ENCODE measurements at regions not wholly inside any gene's neighbourhood (a gene's known extent, or its start where the extent isn't known, plus 50 kb on each side); places are given as distances from the start of the nearest gene placed in this dataset.

- TF ChIP-seq CTCF (IDR thresholded peaks at IDR 0.05; ENCODE audit: unreplicated experiment), result no peak
- Mint-ChIP-seq H3K4me1 (ENCODE audit: insufficient read depth, unreplicated experiment) (no peaks in the 10 kb centered on the region), H3K27me3 (ENCODE audit: insufficient read depth, unreplicated experiment) (no peaks in the 10 kb centered on the region), H3K9me3 (ENCODE audit: unreplicated experiment) (peaks cover 13% of the 10 kb centered on the region), H3K36me3 (ENCODE audit: insufficient read depth, unreplicated experiment) (no peaks in the 10 kb centered on the region), H3K27ac (ENCODE audit: low read depth, unreplicated experiment) (no peak overlapping the region), H3K4me3 (ENCODE audit: unreplicated experiment) (no peak overlapping the region)
- BruUV-seq (replicated peaks), result no TSS peak
- intact Hi-C loops (cut with micrococcal nuclease), result no loop called here
- ChIA-PET CTCF (interaction anchor here (0.7 kb wide), 1 partner anchor 981 kb away, joined by 3 read pairs; no protein-coding TSS in a partner anchor), POLR2A (no interaction called here)
- DNase-seq (ENCODE audit: unreplicated experiment), result no peak
Measured at GRCh38 chr21:18723171-18723570, 319.6 kb upstream of the TMPRSS15 start.

GRCh38 chr21:18725653-18726052, 322.1 kb upstream of the TMPRSS15 start:
- CTCF ChIA-PET, result no interaction called here
- H3K36me3 Mint-ChIP-seq (ENCODE audit: insufficient read depth, unreplicated experiment), result no peaks in the 10 kb centered on the region
- H3K4me3 Mint-ChIP-seq (ENCODE audit: unreplicated experiment), result no peak overlapping the region
- intact Hi-C loops (cut with micrococcal nuclease), result no loop called here
- H3K9me3 Mint-ChIP-seq (ENCODE audit: unreplicated experiment), result peaks cover 13% of the 10 kb centered on the region
- no TSS peak for BruUV-seq (replicated peaks)
- no peaks in the 10 kb centered on the region for H3K27me3 Mint-ChIP-seq (ENCODE audit: insufficient read depth, unreplicated experiment)
- no peak for TF ChIP-seq CTCF (IDR thresholded peaks at IDR 0.05; ENCODE audit: unreplicated experiment)
- POLR2A ChIA-PET, result no interaction called here
- no peak overlapping the region for H3K27ac Mint-ChIP-seq (ENCODE audit: low read depth, unreplicated experiment)
- no peaks in the 10 kb centered on the region for H3K4me1 Mint-ChIP-seq (ENCODE audit: insufficient read depth, unreplicated experiment)
- no peak for DNase-seq (ENCODE audit: unreplicated experiment)

- POLR2A ChIA-PET, result interaction anchor here (1.0 kb wide), 1 partner anchor 14 kb away, joined by 3 read pairs; no protein-coding TSS in a partner anchor
- intact Hi-C loops (cut with micrococcal nuclease), result no loop called here
- CTCF ChIA-PET, result interaction anchor here (0.6 kb wide), 1 partner anchor 447 kb away, joined by 3 read pairs; no protein-coding TSS in a partner anchor
- Mint-ChIP-seq H3K4me3 (ENCODE audit: unreplicated experiment) (no peak overlapping the region), H3K27ac (ENCODE audit: low read depth, unreplicated experiment) (no peak overlapping the region), H3K4me1 (ENCODE audit: insufficient read depth, unreplicated experiment) (peaks cover 15% of the 10 kb centered on the region), H3K9me3 (ENCODE audit: unreplicated experiment) (peaks cover 9% of the 10 kb centered on the region), H3K36me3 (ENCODE audit: insufficient read depth, unreplicated experiment) (no peaks in the 10 kb centered on the region), H3K27me3 (ENCODE audit: insufficient read depth, unreplicated experiment) (no peaks in the 10 kb centered on the region)
- no TSS peak for BruUV-seq (replicated peaks)
- DNase-seq (ENCODE audit: unreplicated experiment), result no peak
- TF ChIP-seq CTCF (IDR thresholded peaks at IDR 0.05; ENCODE audit: unreplicated experiment), result no peak
Measured at GRCh38 chr21:18741954-18742353, 338.4 kb upstream of the TMPRSS15 start.

GRCh38 chr21:18743531-18743930, 339.9 kb upstream of the TMPRSS15 start:
- no peak for TF ChIP-seq CTCF (IDR thresholded peaks at IDR 0.05; ENCODE audit: unreplicated experiment)
- intact Hi-C loops (cut with micrococcal nuclease), result no loop called here
- peak; percentile 16 for DNase-seq (ENCODE audit: unreplicated experiment)
- no TSS peak for BruUV-seq (replicated peaks)
- CTCF ChIA-PET, result no interaction called here
- H3K4me3 Mint-ChIP-seq (ENCODE audit: unreplicated experiment), result no peak overlapping the region
- POLR2A ChIA-PET, result no interaction called here
- peaks cover 9% of the 10 kb centered on the region for H3K9me3 Mint-ChIP-seq (ENCODE audit: unreplicated experiment)
- H3K4me1 Mint-ChIP-seq (ENCODE audit: insufficient read depth, unreplicated experiment), result peaks cover 15% of the 10 kb centered on the region
- no peak overlapping the region for H3K27ac Mint-ChIP-seq (ENCODE audit: low read depth, unreplicated experiment)
- H3K27me3 Mint-ChIP-seq (ENCODE audit: insufficient read depth, unreplicated experiment), result no peaks in the 10 kb centered on the region
- H3K36me3 Mint-ChIP-seq (ENCODE audit: insufficient read depth, unreplicated experiment), result no peaks in the 10 kb centered on the region
